Hepatocyte (in vitro differentiated cells): ENCODE measurements at regions not wholly inside any gene's neighbourhood (a gene's known extent, or its start where the extent isn't known, plus 50 kb on each side); places are given as distances from the start of the nearest gene placed in this dataset.

ENCODE experiments used
- EZH2 ChIP-seq: fragments of 200-600 bp; sonication (generic); IDR thresholded peaks from 2 replicates; pipeline ENCODE4 v1.6.1; 2016; ENCODE audit warnings: antibody characterized with exemption, mild to moderate bottlenecking, borderline replicate concordance
- EZH2phosphoT487 ChIP-seq: fragments of 200-600 bp; sonication (generic); IDR thresholded peaks from one replicate; pipeline ENCODE4 v1.6.1; 2018; ENCODE audit warnings: antibody characterized with exemption, mild to moderate bottlenecking, low read depth, moderate library complexity; ENCODE audit not compliant: unreplicated experiment, severe bottlenecking
- TF ChIP-seq, protein P1 (sequence below): fragments of 200-600 bp; sonication (generic); IDR thresholded peaks from 2 replicates; pipeline ENCODE4 v1.5.1; 2016; ENCODE audit warnings: antibody characterized with exemption, mild to moderate bottlenecking; ENCODE audit not compliant: poor library complexity

DNA sequence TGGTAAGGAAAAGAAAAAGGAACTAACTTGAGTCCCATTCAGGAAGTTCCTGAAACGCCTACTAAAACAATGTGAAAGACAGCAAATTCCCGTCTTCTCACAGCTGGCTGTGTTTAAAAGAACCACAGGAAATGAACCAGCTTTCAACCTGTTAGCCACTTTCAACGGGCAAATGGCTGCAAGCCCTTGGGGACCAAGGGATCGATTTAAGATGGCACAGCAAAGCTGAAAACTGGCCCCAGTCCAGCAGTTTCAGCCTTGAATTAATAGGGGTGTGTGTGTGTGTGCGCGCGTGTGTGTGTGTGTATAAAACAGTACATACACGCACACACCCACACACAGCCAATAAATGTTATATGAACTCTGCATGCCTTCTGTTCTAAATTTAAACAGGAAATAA is 168.7 kb upstream of the TMCO5A start:
- TF ChIP-seq, protein P1, sequence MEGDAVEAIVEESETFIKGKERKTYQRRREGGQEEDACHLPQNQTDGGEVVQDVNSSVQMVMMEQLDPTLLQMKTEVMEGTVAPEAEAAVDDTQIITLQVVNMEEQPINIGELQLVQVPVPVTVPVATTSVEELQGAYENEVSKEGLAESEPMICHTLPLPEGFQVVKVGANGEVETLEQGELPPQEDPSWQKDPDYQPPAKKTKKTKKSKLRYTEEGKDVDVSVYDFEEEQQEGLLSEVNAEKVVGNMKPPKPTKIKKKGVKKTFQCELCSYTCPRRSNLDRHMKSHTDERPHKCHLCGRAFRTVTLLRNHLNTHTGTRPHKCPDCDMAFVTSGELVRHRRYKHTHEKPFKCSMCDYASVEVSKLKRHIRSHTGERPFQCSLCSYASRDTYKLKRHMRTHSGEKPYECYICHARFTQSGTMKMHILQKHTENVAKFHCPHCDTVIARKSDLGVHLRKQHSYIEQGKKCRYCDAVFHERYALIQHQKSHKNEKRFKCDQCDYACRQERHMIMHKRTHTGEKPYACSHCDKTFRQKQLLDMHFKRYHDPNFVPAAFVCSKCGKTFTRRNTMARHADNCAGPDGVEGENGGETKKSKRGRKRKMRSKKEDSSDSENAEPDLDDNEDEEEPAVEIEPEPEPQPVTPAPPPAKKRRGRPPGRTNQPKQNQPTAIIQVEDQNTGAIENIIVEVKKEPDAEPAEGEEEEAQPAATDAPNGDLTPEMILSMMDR, result no peak
- no peak for TF ChIP-seq EZH2
- no peak for TF ChIP-seq EZH2phosphoT487
